GM12864 (cell line): ENCODE measurements at regions not wholly inside any gene's neighbourhood (a gene's known extent, or its start where the extent isn't known, plus 50 kb on each side); places are given as distances from the start of the nearest gene placed in this dataset.

Experiments used
- DNase-seq: peaks from one replicate; pipeline ENCODE4 v3.0.0-alpha.2; 2011; ENCODE audit warnings: low read depth
- H3K4me3 ChIP-seq: 2 replicates; pipeline ENCODE4 v1.5.1; 2011; ENCODE audit warnings: mild to moderate bottlenecking, low read depth, low read length, control low read depth
- TF ChIP-seq, protein P1 (sequence below): IDR thresholded peaks from 2 replicates; pipeline ENCODE4 v1.5.1; 2011; ENCODE audit warnings: low read depth, mild to moderate bottlenecking, moderate library complexity, low read length, control low read depth, inconsistent platforms; ENCODE audit errors: missing control alignments

DNA sequence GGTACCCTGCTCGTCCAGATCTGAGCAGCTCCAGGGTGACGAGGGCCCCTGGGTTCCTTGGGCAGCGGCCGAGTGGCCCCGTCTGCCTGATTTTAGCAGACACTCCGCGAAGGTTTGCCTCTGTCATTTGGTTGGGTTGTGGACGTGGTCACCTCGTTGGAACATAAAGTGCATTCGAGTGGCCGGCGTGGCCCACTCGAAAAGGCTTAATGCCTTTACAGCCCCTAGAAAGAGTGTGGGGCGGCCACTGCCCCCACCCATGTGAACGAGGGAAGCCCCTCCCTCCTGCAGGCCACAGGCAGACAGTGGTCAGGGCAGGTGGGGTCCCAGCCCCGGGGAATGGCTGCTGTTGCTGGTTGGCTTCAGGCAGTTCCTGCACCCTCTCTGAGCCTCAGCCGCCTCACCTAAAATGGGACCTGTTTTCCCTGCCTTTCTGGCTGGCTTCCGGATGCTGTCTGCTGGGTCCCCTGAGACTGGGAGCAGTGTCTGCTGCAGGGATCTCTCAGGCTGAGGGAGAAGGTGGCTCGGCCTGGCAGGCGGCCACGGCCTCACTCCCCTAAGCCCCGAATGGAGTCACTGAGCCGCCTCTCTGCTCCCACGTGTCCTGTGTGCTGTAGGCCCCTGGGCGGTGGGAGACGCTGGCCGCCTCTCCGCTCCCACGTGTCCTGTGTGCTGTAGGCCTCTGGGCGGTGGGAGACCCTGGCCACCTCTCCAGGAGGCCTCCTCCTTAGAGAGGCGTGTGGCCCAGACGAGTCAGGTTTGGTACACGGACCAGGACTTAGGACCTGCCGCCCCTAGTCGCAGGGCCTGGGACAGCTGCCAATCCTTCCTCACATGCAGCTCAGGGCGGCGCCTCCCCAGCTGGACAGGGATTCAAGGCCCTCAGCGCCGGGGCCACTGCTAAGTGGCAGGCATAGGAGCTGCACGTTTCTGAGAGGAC lies 233.0 kb downstream of the ERMARD start:
- DNase-seq, result no peak
- no peak overlapping the region for H3K4me3 ChIP-seq
- TF ChIP-seq, protein P1, sequence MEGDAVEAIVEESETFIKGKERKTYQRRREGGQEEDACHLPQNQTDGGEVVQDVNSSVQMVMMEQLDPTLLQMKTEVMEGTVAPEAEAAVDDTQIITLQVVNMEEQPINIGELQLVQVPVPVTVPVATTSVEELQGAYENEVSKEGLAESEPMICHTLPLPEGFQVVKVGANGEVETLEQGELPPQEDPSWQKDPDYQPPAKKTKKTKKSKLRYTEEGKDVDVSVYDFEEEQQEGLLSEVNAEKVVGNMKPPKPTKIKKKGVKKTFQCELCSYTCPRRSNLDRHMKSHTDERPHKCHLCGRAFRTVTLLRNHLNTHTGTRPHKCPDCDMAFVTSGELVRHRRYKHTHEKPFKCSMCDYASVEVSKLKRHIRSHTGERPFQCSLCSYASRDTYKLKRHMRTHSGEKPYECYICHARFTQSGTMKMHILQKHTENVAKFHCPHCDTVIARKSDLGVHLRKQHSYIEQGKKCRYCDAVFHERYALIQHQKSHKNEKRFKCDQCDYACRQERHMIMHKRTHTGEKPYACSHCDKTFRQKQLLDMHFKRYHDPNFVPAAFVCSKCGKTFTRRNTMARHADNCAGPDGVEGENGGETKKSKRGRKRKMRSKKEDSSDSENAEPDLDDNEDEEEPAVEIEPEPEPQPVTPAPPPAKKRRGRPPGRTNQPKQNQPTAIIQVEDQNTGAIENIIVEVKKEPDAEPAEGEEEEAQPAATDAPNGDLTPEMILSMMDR, result no peak

DNA sequence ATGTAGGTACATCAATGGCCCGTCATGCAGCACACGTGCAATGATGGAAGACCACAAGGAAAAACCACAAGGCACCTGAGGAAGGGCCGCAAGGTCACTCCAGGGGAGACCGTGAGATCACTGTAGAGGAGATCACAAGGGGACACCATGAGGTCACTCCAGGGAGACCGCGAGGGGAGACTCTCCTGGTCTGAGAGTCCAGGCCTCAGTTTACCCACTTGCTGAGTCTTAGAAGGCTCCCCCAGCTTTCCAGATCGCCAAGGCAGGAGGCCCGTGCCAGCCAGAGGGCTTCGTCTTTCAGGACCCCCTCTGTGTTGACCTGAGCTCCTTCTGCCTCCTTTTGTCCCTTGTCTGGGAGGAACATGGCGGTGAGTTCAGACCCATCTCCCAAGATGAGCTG lies 232.2 kb downstream of the ERMARD start:
- TF ChIP-seq, protein P1, result no peak
- no peak for DNase-seq
- H3K4me3 ChIP-seq, result no peak overlapping the region

GRCh38 chr6:169982461-169983386 lies 231.3 kb downstream of the ERMARD start:
- no peak overlapping the region for H3K4me3 ChIP-seq
- no peak for DNase-seq
- TF ChIP-seq, protein P1, result no peak

DNA sequence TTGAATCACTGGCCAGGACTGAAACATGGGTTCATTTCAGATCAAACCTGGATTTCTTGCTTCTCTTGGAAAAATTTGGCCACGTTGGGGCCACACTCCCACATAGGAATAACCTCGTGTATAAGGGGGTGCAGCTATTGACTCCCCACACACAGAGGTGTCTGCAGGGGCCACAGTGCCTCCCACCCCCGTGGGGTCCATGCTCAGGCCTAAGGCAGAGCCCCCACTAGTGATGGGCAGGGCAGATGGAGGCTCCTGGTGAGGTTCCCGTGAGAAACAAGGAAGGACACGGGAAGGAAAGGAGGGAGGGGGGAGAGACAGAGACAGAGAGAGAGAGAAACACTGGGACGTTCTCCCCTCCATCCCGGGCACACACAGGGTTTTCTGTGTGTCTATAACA lies 230.5 kb downstream of the ERMARD start:
- no peak overlapping the region for H3K4me3 ChIP-seq
- TF ChIP-seq, protein P1, result no peak
- DNase-seq, result no peak

DNA sequence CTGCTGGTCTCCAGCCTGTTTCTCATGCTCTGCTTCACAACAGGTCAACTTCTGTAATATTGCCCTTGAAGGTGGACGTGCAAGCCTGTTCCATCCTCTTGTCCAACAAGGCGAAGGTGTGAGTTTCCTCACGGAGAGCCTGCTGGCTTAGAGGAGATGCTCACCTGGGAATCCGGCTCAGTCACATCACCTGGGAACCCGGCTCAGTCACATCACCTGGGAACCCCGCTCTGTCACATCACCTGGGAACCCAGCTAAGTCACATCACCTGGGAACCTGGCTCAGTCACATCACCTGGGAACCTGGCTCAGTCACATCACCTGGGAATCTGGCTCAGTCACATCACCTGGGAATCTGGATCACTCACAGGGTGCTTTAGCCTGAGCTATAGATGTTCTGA lies 230.1 kb downstream of the ERMARD start:
- H3K4me3 ChIP-seq, result no peak overlapping the region

GRCh38 chr6:169980826-169981450 lies 229.5 kb downstream of the ERMARD start:
- TF ChIP-seq, protein P1, result no peak
- no peak for DNase-seq
- no peak overlapping the region for H3K4me3 ChIP-seq

More for the DNA sequence above, 230.1 kb downstream of the ERMARD start:
- DNase-seq, result no peak
- TF ChIP-seq, protein P1, result no peak
